GM12891 (cell line): ENCODE measurements at regions not wholly inside any gene's neighbourhood (a gene's known extent, or its start where the extent isn't known, plus 50 kb on each side); places are given as distances from the start of the nearest gene placed in this dataset.

Experiments
- DNase-seq: peaks from one replicate; pipeline ENCODE4 v3.0.0; 2011; ENCODE audit warnings: low spot score; ENCODE audit not compliant: insufficient read length
- FAIRE-seq: peaks from 2 replicates; lab custom pipeline; 2011; peaks lifted over from hg19 to GRCh38; lab: Jason Lieb, UNC
- PAX5 ChIP-seq: IDR thresholded peaks from 2 replicates; pipeline ENCODE4 v1.6.1; 2011; ENCODE audit warnings: low read length, moderate library complexity, mild to moderate bottlenecking; ENCODE audit not compliant: insufficient read depth, severe bottlenecking
- POLR2A ChIP-seq: IDR thresholded peaks from 2 replicates; pipeline ENCODE4 v1.6.1; 2011; ENCODE audit warnings: low read depth, low read length, control low read depth
- POLR2AphosphoS5 ChIP-seq: IDR thresholded peaks from 2 replicates; pipeline ENCODE4 v1.6.1; 2011; ENCODE audit warnings: low read depth, low read length, control low read depth
- POU2F2 ChIP-seq: IDR thresholded peaks from 2 replicates; pipeline ENCODE4 v1.6.1; 2011; ENCODE audit warnings: low read depth, mild to moderate bottlenecking, control low read depth, low read length, moderate library complexity
- SPI1 ChIP-seq: IDR thresholded peaks from 2 replicates; pipeline ENCODE4 v1.6.1; 2011; ENCODE audit warnings: low read depth, low read length, control low read depth
- TAF1 ChIP-seq: IDR thresholded peaks from 2 replicates; pipeline ENCODE4 v1.6.1; 2011; ENCODE audit warnings: low read depth, low read length, control low read depth

DNA sequence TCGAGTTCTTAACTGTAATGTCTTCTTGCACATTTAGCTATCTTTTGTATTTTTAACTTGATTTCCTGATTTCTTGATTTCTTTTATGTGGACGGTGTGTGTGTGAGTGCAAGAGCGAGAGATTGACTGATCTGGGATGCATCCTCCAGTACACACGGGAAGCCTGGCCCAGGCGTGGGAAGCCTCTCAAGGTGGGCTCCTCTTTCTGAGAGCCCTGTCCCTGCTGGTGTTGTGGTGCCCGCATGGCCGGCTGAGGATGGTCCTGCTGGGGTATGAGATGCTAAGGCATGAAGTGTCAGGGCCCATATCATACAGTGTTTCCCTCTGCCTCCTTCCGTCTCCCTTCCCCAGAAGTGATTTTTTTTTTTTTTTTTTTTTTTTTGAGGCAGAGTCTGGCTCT is 130.8 kb upstream of the TCERG1L start:
- DNase-seq (no peak), FAIRE-seq (no peak)
- TF ChIP-seq PAX5, result no peak
- no peak for TF ChIP-seq SPI1
- no peak for TF ChIP-seq POLR2A
- TF ChIP-seq POLR2AphosphoS5, result no peak
- no peak for TF ChIP-seq TAF1
- no peak for TF ChIP-seq POU2F2

DNA sequence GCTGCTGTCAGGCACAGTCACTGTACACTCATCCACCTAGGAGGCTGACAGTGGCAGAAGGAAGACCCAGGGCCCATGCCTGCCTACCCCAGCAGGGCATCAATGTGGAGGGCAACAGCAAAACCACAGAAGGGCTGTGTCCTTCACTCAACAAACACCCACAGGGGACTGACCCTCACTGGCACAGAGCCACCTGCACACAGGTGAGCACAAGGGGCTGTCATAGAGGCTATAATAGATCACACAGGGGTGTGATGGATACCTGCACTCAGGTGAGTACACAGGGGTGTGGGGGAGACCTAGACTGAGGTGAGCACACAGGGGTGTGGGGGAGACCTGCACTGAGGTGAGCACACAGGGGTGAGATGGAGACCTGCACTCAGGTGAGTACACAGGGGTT is 132.8 kb upstream of the TCERG1L start:
- TF ChIP-seq POLR2A (no peak), POLR2AphosphoS5 (no peak), SPI1 (no peak), POU2F2 (no peak), TAF1 (no peak), PAX5 (no peak)
- DNase-seq, result no peak
- FAIRE-seq, result no peak

DNA sequence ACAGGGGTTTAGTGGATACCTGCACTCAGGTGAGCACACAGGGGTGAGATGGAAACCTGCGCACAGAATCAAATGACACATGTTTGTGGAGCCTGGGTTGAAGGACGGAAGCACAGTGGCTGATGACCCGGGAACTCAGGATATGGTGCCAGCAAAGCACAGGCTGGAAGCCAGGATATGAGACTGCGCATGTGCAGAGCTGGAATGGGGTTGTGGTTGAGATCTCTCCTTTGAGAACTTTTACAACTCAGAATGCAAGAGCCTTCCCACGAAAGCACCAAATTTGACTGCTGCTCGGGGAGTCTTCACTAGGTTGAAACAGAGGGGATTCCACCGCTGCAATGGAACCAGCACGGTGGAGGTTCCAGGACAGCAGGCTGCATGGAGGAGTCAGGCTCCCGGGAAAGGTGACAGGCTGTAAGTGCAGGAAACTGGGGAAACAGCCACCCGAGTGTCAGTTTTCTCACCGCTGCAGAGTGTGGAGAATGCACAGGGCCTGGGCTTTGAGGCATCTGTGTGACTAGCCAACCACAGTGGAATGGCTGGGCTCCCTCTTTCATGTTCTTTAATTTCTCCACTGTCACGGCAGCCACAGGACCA is 133.4 kb upstream of the TCERG1L start:
- FAIRE-seq, result no peak
- DNase-seq, result no peak
- TF ChIP-seq SPI1, result no peak
- no peak for TF ChIP-seq POLR2A
- TF ChIP-seq TAF1, result no peak
- TF ChIP-seq POU2F2, result no peak
- no peak for TF ChIP-seq POLR2AphosphoS5
- TF ChIP-seq PAX5, result no peak

DNA sequence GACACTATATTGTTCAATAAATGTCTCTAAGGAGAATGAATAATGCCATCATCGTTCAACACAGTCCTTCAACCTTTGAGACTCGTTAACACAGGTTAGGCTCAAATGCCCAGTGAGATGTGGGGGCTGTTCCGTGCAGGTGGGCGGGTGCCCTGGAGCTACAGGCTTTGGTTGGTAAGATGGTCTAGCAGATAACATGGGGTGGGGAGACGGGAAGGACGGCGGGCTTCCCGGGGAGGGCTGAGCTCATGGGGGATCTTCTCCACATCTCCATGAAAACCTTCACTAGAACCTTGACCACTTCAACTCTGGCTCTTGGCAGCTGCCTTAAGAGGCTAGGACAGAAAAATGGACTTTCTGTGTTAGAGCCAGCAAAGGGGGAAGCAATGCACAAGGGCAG is 134.1 kb upstream of the TCERG1L start:
- FAIRE-seq (no peak), DNase-seq (no peak)

DNA sequence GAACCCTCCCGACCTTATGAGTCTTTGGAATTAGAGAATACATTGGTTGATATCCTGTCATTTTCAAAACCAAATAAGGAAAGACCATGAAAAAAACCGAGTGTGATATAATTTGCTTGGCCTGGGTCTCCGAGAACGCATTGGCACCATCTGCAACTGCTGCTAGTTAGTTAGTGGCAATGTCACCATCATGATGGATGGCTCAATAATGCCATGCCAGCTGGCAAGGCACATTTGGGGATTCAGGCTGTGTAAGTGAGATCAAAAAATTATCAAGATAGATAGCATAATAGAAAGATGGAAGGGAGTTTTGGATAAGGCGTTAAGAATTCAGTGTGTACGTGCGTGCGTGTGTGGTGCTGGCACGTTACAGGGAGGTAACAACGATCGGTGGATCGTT is 134.7 kb upstream of the TCERG1L start:
- DNase-seq (no peak), FAIRE-seq (no peak)

More for the DNA sequence above, 134.1 kb upstream of the TCERG1L start:
- TF ChIP-seq TAF1 (no peak), POU2F2 (no peak), SPI1 (no peak), POLR2AphosphoS5 (no peak), POLR2A (no peak), PAX5 (no peak)

DNA sequence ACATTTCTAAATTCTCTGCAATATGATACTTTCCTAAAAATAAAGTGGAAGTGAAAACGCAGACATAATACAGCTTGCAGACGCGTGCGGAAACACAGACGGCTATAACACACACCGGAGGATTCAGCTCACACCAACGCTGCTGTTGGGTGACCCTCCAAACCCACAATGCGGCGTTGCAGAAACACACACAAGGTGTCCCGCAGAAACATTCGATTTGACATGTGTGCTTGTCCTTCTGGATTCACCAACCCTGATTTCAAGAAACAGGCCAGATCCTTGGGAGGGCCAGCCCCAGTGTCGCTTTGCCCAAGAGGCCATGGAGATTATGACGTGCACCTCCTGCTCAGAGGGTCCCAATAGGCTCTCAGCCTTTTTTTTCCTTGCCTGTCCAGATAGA is 136.7 kb upstream of the TCERG1L start:
- TF ChIP-seq PAX5 (no peak), POLR2A (no peak), POU2F2 (no peak), POLR2AphosphoS5 (no peak), SPI1 (no peak)
- DNase-seq (no peak), FAIRE-seq (no peak)

More for the DNA sequence above, 134.7 kb upstream of the TCERG1L start:
- TF ChIP-seq PAX5 (no peak), POLR2A (no peak), TAF1 (no peak), POLR2AphosphoS5 (no peak), SPI1 (no peak), POU2F2 (no peak)

DNA sequence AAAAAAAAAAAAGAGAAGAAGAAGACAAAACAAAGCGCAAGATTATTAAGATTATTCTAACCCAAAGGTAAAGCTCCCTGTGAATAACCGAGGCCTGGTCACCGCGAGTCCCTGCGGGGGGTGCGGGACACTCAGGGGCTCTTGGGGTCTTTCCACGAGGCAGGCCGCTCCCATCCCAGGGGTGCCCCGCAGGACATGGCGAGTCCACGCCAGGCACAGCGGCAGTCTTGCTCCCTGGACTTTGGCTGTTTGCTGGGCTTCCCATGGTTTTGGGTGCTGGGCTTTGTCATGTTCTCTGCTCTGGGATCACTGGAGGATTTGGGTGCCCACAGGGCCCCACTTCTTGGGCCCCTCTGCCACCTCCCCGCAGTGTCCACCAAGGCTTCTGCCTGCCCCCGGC is 137.4 kb upstream of the TCERG1L start:
- FAIRE-seq (no peak), DNase-seq (no peak)
- TF ChIP-seq PAX5 (no peak), POLR2AphosphoS5 (no peak), POLR2A (no peak), SPI1 (no peak), TAF1 (no peak)

DNA sequence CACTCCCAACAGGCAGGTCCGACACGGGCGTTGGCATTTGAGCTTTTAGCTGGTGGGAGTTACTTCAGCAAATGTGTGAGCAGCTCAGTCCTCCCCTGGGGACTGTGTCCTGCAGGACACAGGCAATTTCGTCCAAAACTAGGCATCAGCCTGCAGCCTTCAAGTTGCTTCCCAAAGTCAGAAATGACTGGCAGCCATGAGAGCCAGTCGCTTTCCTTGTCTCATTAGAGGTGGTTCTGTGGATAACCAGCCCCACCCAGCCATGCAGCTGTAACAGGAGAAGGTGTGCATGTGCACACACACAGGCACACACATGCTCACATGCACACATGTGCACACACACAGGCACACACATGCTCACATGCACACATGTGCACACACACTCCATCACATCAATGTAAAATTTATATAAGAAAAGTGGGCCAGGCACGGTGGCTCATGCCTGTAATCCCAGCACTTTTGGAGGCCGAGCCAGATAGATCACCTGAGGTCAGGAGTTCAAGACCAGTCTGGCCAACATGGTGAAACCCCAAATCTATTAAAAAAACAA is 138.8 kb upstream of the TCERG1L start:
- no peak for FAIRE-seq
- TF ChIP-seq POLR2A, result no peak
- no peak for TF ChIP-seq POLR2AphosphoS5
- TF ChIP-seq TAF1, result no peak
- no peak for TF ChIP-seq POU2F2
- no peak for TF ChIP-seq SPI1
- no peak for TF ChIP-seq PAX5
- DNase-seq, result no peak

DNA sequence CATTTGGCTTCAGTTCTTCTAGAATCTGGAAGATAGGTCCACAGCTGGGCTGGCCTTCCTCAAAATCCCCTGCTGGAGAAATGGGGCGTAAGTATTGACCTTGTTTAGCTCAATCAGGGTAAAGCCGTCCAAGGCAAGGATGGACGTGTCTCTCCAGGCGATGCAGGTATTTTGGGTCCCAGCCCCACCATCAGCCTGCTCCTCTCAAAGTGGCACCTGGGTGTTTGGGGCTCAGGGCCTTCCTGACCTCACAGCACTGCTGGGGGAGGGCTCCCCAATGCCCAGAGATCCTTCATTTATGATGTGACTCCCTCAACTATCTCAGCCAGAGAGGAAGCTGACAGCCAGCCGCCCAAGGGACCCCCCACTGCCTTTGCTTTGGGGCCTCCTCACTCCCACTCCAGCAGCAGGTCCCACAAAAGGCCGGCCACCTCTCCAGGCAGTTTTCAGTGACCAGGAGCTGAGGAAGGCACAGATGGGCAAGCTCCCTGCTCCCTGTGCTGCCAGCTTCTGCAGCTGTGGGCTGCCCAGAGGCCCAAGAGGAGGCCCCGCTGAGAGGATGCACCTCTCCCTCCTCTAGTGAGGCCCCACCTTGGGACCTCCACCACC is 140.0 kb upstream of the TCERG1L start:
- no peak for FAIRE-seq
- TF ChIP-seq SPI1 (no peak), TAF1 (no peak), POLR2AphosphoS5 (no peak), POU2F2 (no peak), POLR2A (no peak), PAX5 (no peak)
- DNase-seq, result no peak
